ENCODE measurements at regions not wholly inside any gene's neighbourhood (a gene's known extent, or its start where the extent isn't known, plus 50 kb on each side); places are given as distances from the start of the nearest gene placed in this dataset.
"Not testable (repeated sequence)": the region's sequence is repeated elsewhere in the genome, so short reads cannot be mapped to it uniquely, and the experiment has no call there.

- DNase-seq: no peak
Measured at GRCh38 chr12:131192951-131193350, 239.2 kb downstream of the ADGRD1 start.

GRCh38 chr12:131194166-131194565 lies 240.5 kb downstream of the ADGRD1 start:
- no peak for DNase-seq

GRCh38 chr12:131195796-131196195 lies 242.1 kb downstream of the ADGRD1 start:
- no peak for DNase-seq

- no peak for DNase-seq
Measured at GRCh38 chr12:131196220-131196619, 242.5 kb downstream of the ADGRD1 start.

GRCh38 chr12:131197490-131197889 lies 243.8 kb downstream of the ADGRD1 start:
- DNase-seq: no peak

- no peak for DNase-seq
Measured at GRCh38 chr12:131199221-131199620, 245.5 kb downstream of the ADGRD1 start.

GRCh38 chr12:131201912-131202311 lies 248.2 kb downstream of the ADGRD1 start:
- not testable (repeated sequence) for DNase-seq

GRCh38 chr12:131202592-131203378 lies 249.1 kb downstream of the ADGRD1 start:
- DNase-seq: no peak

- DNase-seq: no peak
Measured at GRCh38 chr12:131203666-131204415, 250.1 kb downstream of the ADGRD1 start.

- no peak for DNase-seq
Measured at GRCh38 chr12:131204416-131205274, 250.9 kb downstream of the ADGRD1 start.

- not testable (repeated sequence) for DNase-seq
Measured at GRCh38 chr12:131205275-131205933, 251.7 kb downstream of the ADGRD1 start.

- not testable (repeated sequence) for DNase-seq
Measured at GRCh38 chr12:131206630-131207299, 253.1 kb downstream of the ADGRD1 start.

GRCh38 chr12:131207300-131207660 lies 253.6 kb downstream of the ADGRD1 start:
- DNase-seq: not testable (repeated sequence)

- not testable (repeated sequence) for DNase-seq
Measured at GRCh38 chr12:131207841-131208240, 254.1 kb downstream of the ADGRD1 start.

GRCh38 chr12:131208425-131208824 lies 254.7 kb downstream of the ADGRD1 start:
- DNase-seq: no peak

GRCh38 chr12:131209082-131210070 lies 255.7 kb downstream of the ADGRD1 start:
- DNase-seq: no peak

GRCh38 chr12:131210506-131211339 lies 257.0 kb downstream of the ADGRD1 start:
- no peak for DNase-seq

- no peak for DNase-seq
Measured at GRCh38 chr12:131211340-131211938, 257.7 kb downstream of the ADGRD1 start.

- no peak for DNase-seq
Measured at GRCh38 chr12:131213896-131214442, 260.3 kb downstream of the ADGRD1 start.

All from stimulated activated CD8-positive, alpha-beta memory T cell treated with anti-CD3 and anti-CD28 coated beads, Interleukin-4, amount 100 ng/mL, for 48 hours (primary cell).